HEK293 (cell line): ENCODE measurements at regions not wholly inside any gene's neighbourhood (a gene's known extent, or its start where the extent isn't known, plus 50 kb on each side); places are given as distances from the start of the nearest gene placed in this dataset.

ENCODE experiments used
- ZNF121 ChIP-seq: fragments of 450-650 bp; formaldehyde crosslinking; IDR thresholded peaks from 2 replicates; pipeline ENCODE4 v1.5.1; 2016; ENCODE audit warnings: missing biosample characterization, missing genetic modification characterization
- ZNF621 ChIP-seq: fragments of 450-650 bp; formaldehyde crosslinking; IDR thresholded peaks from 2 replicates; pipeline ENCODE4 v1.5.1; 2017; ENCODE audit warnings: missing biosample characterization, missing genetic modification characterization
- TF ChIP-seq, protein P1 (sequence below): fragments of 450-650 bp; formaldehyde crosslinking; IDR thresholded peaks from 2 replicates; pipeline ENCODE4 v1.5.1; 2016; ENCODE audit warnings: missing biosample characterization, missing genetic modification characterization

DNA sequence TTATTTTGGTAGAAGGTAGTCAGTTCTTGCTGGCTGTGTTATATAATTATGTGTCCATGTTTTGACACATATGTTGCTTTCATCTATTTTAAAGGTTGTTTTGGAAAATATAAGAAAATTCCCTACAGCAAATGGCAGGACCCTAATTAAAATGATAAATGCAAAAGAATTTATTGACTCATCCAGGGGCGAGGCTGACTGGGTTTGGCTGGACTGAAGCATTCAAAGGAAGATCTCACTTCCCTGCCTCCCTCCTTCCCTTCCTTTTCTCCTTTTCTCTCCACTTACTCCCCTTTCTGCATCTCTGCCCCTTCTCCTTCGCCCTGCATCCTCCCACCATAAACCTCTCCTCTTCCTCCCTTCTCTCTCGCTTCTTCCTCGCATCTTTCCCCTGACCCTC, 129.6 kb downstream of the SNAPC1 start:
- TF ChIP-seq, protein P1, sequence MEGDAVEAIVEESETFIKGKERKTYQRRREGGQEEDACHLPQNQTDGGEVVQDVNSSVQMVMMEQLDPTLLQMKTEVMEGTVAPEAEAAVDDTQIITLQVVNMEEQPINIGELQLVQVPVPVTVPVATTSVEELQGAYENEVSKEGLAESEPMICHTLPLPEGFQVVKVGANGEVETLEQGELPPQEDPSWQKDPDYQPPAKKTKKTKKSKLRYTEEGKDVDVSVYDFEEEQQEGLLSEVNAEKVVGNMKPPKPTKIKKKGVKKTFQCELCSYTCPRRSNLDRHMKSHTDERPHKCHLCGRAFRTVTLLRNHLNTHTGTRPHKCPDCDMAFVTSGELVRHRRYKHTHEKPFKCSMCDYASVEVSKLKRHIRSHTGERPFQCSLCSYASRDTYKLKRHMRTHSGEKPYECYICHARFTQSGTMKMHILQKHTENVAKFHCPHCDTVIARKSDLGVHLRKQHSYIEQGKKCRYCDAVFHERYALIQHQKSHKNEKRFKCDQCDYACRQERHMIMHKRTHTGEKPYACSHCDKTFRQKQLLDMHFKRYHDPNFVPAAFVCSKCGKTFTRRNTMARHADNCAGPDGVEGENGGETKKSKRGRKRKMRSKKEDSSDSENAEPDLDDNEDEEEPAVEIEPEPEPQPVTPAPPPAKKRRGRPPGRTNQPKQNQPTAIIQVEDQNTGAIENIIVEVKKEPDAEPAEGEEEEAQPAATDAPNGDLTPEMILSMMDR: no peak
- TF ChIP-seq ZNF121 (tag by site-specific recombination) (no peak), ZNF621 (tag by site-specific recombination) (no peak)
